Gastrocnemius medialis (tissue), 4 donors: ENCODE measurements at regions not wholly inside any gene's neighbourhood (a gene's known extent, or its start where the extent isn't known, plus 50 kb on each side); places are given as distances from the start of the nearest gene placed in this dataset.

Source experiments
- ATAC-seq, 2 donors: fragments of 150-250 bp; one replicate each; pipeline ENCODE4 v1.9.1; 2016
- DNase-seq, 2 donors: peaks; one replicate each; pipeline ENCODE4 v3.0.0-alpha.2; 2019
- H3K27ac ChIP-seq, 4 donors: fragments of 200-600 bp; sonication (generic); 1 replicate in 1 of 4; 2 replicates in 3 of 4; pipeline ENCODE4 v1.5.1; 2016 to 2018; ENCODE audit warnings: mild to moderate bottlenecking in 2 of 4, moderate library complexity in 1 of 4
- H3K27me3 ChIP-seq, 3 donors: fragments of 200-600 bp; sonication (generic) in 2 of 3; 1 replicate in 1 of 3; 2 replicates in 2 of 3; pipeline versions ENCODE4 v1.5.1 to v1.6.0; 2016 to 2019; ENCODE audit warnings: mild to moderate bottlenecking in 1 of 3, moderate library complexity in 1 of 3
- H3K36me3 ChIP-seq, 2 donors: fragments of 200-600 bp; sonication (generic) in 1 of 2; one replicate each; pipeline ENCODE4 v1.5.1; 2017 to 2018
- H3K4me1 ChIP-seq, 2 donors: fragments of 200-600 bp; sonication (generic) in 1 of 2; one replicate each; pipeline ENCODE4 v1.5.1; 2016 to 2017; ENCODE audit warnings: mild to moderate bottlenecking in 2 of 2
- H3K4me3 ChIP-seq, 4 donors: fragments of 200-600 bp; sonication (generic) in 3 of 4; 1 replicate in 1 of 4; 2 replicates in 3 of 4; pipeline ENCODE4 v1.5.1; 2016 to 2019; ENCODE audit warnings: mild to moderate bottlenecking in 2 of 4
- H3K9me3 ChIP-seq, 3 donors: fragments of 200-600 bp; sonication (generic) in 2 of 3; 1 replicate in 1 of 3; 2 replicates in 2 of 3; pipeline ENCODE4 v1.5.1; 2016 to 2019
- CTCF ChIP-seq, 5 experiments: fragments of 450-650 bp in 3 of 5; fragments of 200-600 bp in 2 of 5; sonication (generic) in 2 of 5; IDR thresholded peaks in 4 of 5; conservative IDR thresholded peaks in 1 of 5; 1 replicate in 4 of 5; 2 replicates in 1 of 5; pipeline ENCODE4 v1.5.1; 2016 to 2019; ENCODE audit warnings: antibody characterized with exemption in 5 of 5, mild to moderate bottlenecking in 3 of 5, moderate library complexity in 3 of 5
- POLR2A ChIP-seq, 2 donors: fragments of 450-650 bp; IDR thresholded peaks; one replicate each; pipeline ENCODE4 v1.6.1; 2017; ENCODE audit warnings: antibody characterized with exemption in 2 of 2, mild to moderate bottlenecking in 2 of 2, moderate library complexity in 2 of 2
- in situ Hi-C, 4 donors: fragments of 200-750 bp; cut with MboI; loops; one replicate each; pipeline versions ENCODE4 v1.15.0 to v1.8.0; 2017; ENCODE audit warnings: low sequenced_read_pairs in 4 of 4
- intact Hi-C: fragments of 100-400 bp; cut with DNase I; formaldehyde crosslinking; loops from one replicate; pipeline ENCODE4 v1.15.1; 2023; ENCODE audit warnings: low total_unique reads

DNA sequence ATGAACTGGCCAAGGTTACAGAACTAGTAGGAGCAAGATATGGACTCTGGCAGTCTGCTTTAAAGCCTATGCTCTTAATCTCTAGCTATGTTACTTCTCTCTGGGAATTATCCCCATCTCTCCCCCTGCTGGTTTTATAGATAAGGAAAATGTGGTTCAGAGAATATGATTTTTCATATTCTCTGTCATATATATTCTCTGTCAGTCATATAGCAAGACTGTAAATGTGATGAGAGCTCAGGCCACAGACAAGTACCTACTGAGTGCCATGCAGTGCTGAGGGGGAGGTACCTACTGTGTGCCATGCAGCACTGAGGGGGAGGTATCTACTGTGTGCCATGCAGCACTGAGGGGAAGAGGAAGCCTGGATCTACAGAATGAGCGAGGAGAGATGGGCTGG lies 220.3 kb upstream of the FGGY start:
- DNase-seq (no peak), ATAC-seq (peak in 1 of 2 donors; percentile 48)
- in situ Hi-C loops (no loop called here), intact Hi-C loops (no loop called here)
- Histone ChIP-seq H3K4me3 (no peak overlapping the region), H3K27me3 (no peaks in the 10 kb centered on the region), H3K9me3 (no peaks in the 10 kb centered on the region), H3K36me3 (no peaks in the 10 kb centered on the region), H3K27ac (no peak overlapping the region), H3K4me1 (no peaks in the 10 kb centered on the region)
- peak in 1 of 5 experiments; percentile 35 for TF ChIP-seq CTCF (IDR thresholded peaks at IDR 0.05 in 4 of 5, conservative IDR thresholded peaks at IDR 0.05 in 1 of 5)
- TF ChIP-seq POLR2A (IDR thresholded peaks at IDR 0.05): no peak

GRCh38 chr1:59077466-59078069 lies 219.3 kb upstream of the FGGY start:
- intact Hi-C loops (no loop called here), in situ Hi-C loops (no loop called here)
- DNase-seq (no peak), ATAC-seq (no peak)
- Histone ChIP-seq H3K4me1 (no peaks in the 10 kb centered on the region), H3K9me3 (no peaks in the 10 kb centered on the region), H3K4me3 (no peak overlapping the region), H3K27me3 (no peaks in the 10 kb centered on the region), H3K27ac (no peak overlapping the region), H3K36me3 (no peaks in the 10 kb centered on the region)
- no peak for TF ChIP-seq CTCF (IDR thresholded peaks at IDR 0.05 in 4 of 5, conservative IDR thresholded peaks at IDR 0.05 in 1 of 5)
- TF ChIP-seq POLR2A (IDR thresholded peaks at IDR 0.05): no peak

DNA sequence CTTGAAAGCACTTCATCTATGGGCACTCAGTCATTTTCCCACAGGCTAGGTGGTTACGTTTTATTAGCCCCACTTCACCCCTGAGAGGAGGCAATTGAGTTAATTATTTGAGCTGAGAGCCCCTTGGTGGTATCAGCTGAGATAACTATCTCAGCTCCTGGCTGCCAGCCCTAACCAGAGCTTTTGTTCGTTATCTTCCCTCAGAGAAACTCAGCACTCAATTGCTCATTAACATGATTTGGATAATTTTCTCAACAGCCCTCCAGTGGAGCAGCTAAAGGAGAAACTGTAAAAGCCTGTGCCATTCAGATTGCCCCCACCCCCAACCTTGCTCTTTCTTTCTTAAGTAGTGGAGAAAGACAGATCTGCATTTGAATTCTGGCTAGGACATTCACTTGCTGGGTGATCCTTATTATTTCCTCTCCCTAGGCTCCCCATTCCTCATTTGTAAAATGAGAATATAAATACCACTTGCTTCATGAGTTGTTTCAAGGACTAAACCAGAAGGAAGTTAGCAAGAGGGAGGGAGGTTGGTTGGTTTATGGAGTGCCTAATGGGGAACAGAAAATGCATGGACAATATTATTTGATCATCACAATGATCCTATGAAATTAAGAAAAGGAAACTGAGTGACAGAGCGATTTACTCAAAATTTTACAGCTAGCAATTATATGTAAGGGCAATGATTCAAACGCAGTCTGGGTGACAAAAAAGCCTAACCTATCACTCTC lies 218.7 kb upstream of the FGGY start:
- no peak for ATAC-seq
- intact Hi-C loops (no loop called here), in situ Hi-C loops (no loop called here)
- Histone ChIP-seq H3K36me3 (no peaks in the 10 kb centered on the region), H3K27me3 (no peaks in the 10 kb centered on the region), H3K9me3 (no peaks in the 10 kb centered on the region), H3K4me3 (no peak overlapping the region), H3K4me1 (peaks cover 0 to under 1% of the 10 kb centered on the region in 2 donors), H3K27ac (no peak overlapping the region)
- no peak for DNase-seq
- no peak for TF ChIP-seq POLR2A (IDR thresholded peaks at IDR 0.05)
- TF ChIP-seq CTCF (IDR thresholded peaks at IDR 0.05 in 4 of 5, conservative IDR thresholded peaks at IDR 0.05 in 1 of 5): no peak

DNA sequence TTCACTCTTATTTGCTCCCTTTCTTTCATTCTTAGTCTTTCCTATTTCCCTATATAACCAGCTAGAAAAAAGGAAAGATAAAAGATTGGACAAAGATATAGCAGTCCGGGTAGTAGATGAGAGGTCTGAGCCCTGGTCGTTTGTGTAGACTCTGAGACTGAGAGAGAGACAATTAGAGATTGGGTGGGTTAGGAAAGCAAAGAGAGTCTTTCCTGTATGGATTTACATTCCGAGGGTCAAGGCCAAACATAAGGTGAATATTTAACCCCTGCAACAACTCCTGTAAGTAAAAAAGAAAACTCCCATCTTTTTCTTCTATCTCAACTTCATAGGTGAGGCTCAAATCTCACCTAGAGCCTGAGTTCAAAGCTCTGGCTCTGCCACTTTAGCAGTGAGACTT lies 218.0 kb upstream of the FGGY start:
- ATAC-seq (no peak), DNase-seq (no peak)
- Histone ChIP-seq H3K36me3 (no peaks in the 10 kb centered on the region), H3K27me3 (no peaks in the 10 kb centered on the region), H3K4me3 (no peak overlapping the region), H3K4me1 (peaks cover 0 to 7% of the 10 kb centered on the region in 2 donors), H3K9me3 (no peaks in the 10 kb centered on the region), H3K27ac (no peak overlapping the region)
- in situ Hi-C loops: no loop called here
- intact Hi-C loops: no loop called here
- no peak for TF ChIP-seq POLR2A (IDR thresholded peaks at IDR 0.05)
- TF ChIP-seq CTCF (IDR thresholded peaks at IDR 0.05 in 4 of 5, conservative IDR thresholded peaks at IDR 0.05 in 1 of 5): no peak
